Thyroid gland (tissue), 4 donors: ENCODE measurements at regions not wholly inside any gene's neighbourhood (a gene's known extent, or its start where the extent isn't known, plus 50 kb on each side); places are given as distances from the start of the nearest gene placed in this dataset.
A peak's percentile ranks its signal among the peaks of the same experiment; 100 is the strongest.

Experiments
- DNase-seq, 2 donors: peaks; one replicate each; pipeline ENCODE4 v3.0.0-alpha.2; 2019
- H3K27ac ChIP-seq, 3 donors: fragments of 200-600 bp; sonication (generic); 1 replicate in 2 of 3; 2 replicates in 1 of 3; pipeline ENCODE4 v1.5.1; 2016 to 2019; ENCODE audit warnings: mild to moderate bottlenecking in 1 of 3, moderate library complexity in 1 of 3
- H3K27me3 ChIP-seq: fragments of 200-600 bp; sonication (generic); one replicate; pipeline ENCODE4 v1.5.1; 2019
- H3K36me3 ChIP-seq, 2 donors: fragments of 200-600 bp; sonication (generic); one replicate each; pipeline ENCODE4 v1.5.1; 2016 to 2019
- H3K4me1 ChIP-seq, 2 donors: fragments of 200-600 bp; sonication (generic); one replicate each; pipeline ENCODE4 v1.5.1; 2017 to 2019
- H3K4me3 ChIP-seq, 3 donors: fragments of 200-600 bp; sonication (generic); replicated peaks in 1 of 3; 1 replicate in 2 of 3; 2 replicates in 1 of 3; pipeline ENCODE4 v1.5.1; 2016; ENCODE audit warnings: mild to moderate bottlenecking in 1 of 3
- H3K9me3 ChIP-seq: fragments of 200-600 bp; sonication (generic); one replicate; pipeline ENCODE4 v1.5.1; 2017
- POLR2A ChIP-seq, 2 donors: fragments of 450-650 bp; IDR thresholded peaks; one replicate each; pipeline ENCODE4 v1.6.1; 2017; ENCODE audit warnings: antibody characterized with exemption in 2 of 2, mild to moderate bottlenecking in 2 of 2, moderate library complexity in 1 of 2
- WGBS, 2 donors: methylation state at CpG; one replicate each; pipeline ENCODE4 v1.1.5; 2017; 5-methylcytosine and 5-hydroxymethylcytosine counted together
- intact Hi-C: fragments of 100-400 bp; cut with DNase I; formaldehyde crosslinking; loops from one replicate; pipeline ENCODE4 v1.15.1; 2023
- TF ChIP-seq, protein P1 (sequence below), 6 experiments: fragments of 200-600 bp in 3 of 6; fragments of 450-650 bp in 3 of 6; sonication (generic) in 3 of 6; IDR thresholded peaks; one replicate each; pipeline ENCODE4 v1.5.1; 2016 to 2019; ENCODE audit warnings: antibody characterized with exemption in 6 of 6, mild to moderate bottlenecking in 2 of 6, inconsistent platforms in 1 of 6, moderate library complexity in 1 of 6

GRCh38 chr1:177858332-177858821 lies 111.5 kb downstream of the SEC16B start:
- intact Hi-C loops, result no loop called here
- 27 to 34% methylated on average over 10 of the region's 10 CpGs for WGBS, 2 donors

DNA sequence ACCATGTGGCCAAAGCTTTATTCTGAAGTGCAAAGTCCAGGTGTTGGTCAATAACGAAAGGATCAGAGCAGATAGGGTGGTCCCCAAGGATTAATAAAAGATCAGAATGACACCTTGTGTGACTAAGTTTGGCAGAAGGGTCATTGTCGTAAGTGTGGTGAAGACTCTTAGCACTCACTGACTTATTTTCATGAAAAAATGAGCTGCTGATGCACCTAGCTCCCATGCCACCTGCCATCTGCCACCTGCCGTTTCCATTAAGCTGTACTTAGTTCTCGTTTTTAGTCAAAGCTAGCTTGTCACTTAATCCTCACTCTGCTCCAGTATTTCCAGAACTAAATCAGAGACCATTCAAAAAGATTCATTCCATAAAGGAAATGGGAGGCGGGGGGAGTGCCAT lies 112.6 kb downstream of the SEC16B start:
- no peaks in the 10 kb centered on the region for H3K9me3 ChIP-seq
- no peak for DNase-seq
- H3K4me1 ChIP-seq, result peaks cover 0 to 4% of the 10 kb centered on the region in 2 donors
- no peaks in the 10 kb centered on the region for H3K27me3 ChIP-seq
- no peak overlapping the region for H3K4me3 ChIP-seq
- H3K27ac ChIP-seq, result no peak overlapping the region
- no peak for TF ChIP-seq POLR2A (IDR thresholded peaks at IDR 0.05)
- TF ChIP-seq, protein P1, sequence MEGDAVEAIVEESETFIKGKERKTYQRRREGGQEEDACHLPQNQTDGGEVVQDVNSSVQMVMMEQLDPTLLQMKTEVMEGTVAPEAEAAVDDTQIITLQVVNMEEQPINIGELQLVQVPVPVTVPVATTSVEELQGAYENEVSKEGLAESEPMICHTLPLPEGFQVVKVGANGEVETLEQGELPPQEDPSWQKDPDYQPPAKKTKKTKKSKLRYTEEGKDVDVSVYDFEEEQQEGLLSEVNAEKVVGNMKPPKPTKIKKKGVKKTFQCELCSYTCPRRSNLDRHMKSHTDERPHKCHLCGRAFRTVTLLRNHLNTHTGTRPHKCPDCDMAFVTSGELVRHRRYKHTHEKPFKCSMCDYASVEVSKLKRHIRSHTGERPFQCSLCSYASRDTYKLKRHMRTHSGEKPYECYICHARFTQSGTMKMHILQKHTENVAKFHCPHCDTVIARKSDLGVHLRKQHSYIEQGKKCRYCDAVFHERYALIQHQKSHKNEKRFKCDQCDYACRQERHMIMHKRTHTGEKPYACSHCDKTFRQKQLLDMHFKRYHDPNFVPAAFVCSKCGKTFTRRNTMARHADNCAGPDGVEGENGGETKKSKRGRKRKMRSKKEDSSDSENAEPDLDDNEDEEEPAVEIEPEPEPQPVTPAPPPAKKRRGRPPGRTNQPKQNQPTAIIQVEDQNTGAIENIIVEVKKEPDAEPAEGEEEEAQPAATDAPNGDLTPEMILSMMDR (IDR thresholded peaks at IDR 0.05), result no peak
- intact Hi-C loops, result no loop called here
- 89 to 91% methylated on average over 5 of the region's 5 CpGs for WGBS, 2 donors
- no peaks in the 10 kb centered on the region for H3K36me3 ChIP-seq

More at GRCh38 chr1:177858332-177858821, 111.5 kb downstream of the SEC16B start:
- Histone ChIP-seq H3K36me3 (no peaks in the 10 kb centered on the region), H3K4me1 (peaks cover 0 to 4% of the 10 kb centered on the region in 2 donors), H3K9me3 (no peaks in the 10 kb centered on the region), H3K4me3 (no peak overlapping the region), H3K27ac (no peak overlapping the region), H3K27me3 (no peaks in the 10 kb centered on the region)
- TF ChIP-seq, protein P1 (IDR thresholded peaks at IDR 0.05), result no peak
- no peak for TF ChIP-seq POLR2A (IDR thresholded peaks at IDR 0.05)
- DNase-seq, result peak in 1 of 2 donors; percentile 4

GRCh38 chr1:177854951-177855350 lies 114.9 kb downstream of the SEC16B start:
- no peak overlapping the region for H3K27ac ChIP-seq
- peaks cover 0 to 4% of the 10 kb centered on the region in 2 donors for H3K4me1 ChIP-seq
- H3K36me3 ChIP-seq, result no peaks in the 10 kb centered on the region
- H3K4me3 ChIP-seq, result no peak overlapping the region
- intact Hi-C loops, result no loop called here
- H3K27me3 ChIP-seq, result no peaks in the 10 kb centered on the region
- TF ChIP-seq POLR2A (IDR thresholded peaks at IDR 0.05), result no peak
- TF ChIP-seq, protein P1 (IDR thresholded peaks at IDR 0.05), result no peak
- no peak for DNase-seq
- no peaks in the 10 kb centered on the region for H3K9me3 ChIP-seq

- no peak for DNase-seq
- Histone ChIP-seq H3K36me3 (no peaks in the 10 kb centered on the region), H3K4me1 (no peaks in the 10 kb centered on the region), H3K4me3 (no peak overlapping the region), H3K27me3 (no peaks in the 10 kb centered on the region), H3K9me3 (no peaks in the 10 kb centered on the region), H3K27ac (no peak overlapping the region)
- 41 to 47% methylated on average over 3 of the region's 3 CpGs for WGBS, 2 donors
- TF ChIP-seq, protein P1 (IDR thresholded peaks at IDR 0.05), result no peak
- intact Hi-C loops, result no loop called here
Measured at GRCh38 chr1:177849579-177850290, 120.1 kb downstream of the SEC16B start.

- TF ChIP-seq, protein P1 (IDR thresholded peaks at IDR 0.05), result no peak
- no peak for TF ChIP-seq POLR2A (IDR thresholded peaks at IDR 0.05)
- Histone ChIP-seq H3K4me3 (no peak overlapping the region), H3K27me3 (no peaks in the 10 kb centered on the region), H3K9me3 (no peaks in the 10 kb centered on the region), H3K36me3 (no peaks in the 10 kb centered on the region), H3K27ac (no peak overlapping the region), H3K4me1 (no peaks in the 10 kb centered on the region)
- intact Hi-C loops, result no loop called here
- no peak for DNase-seq
Measured at GRCh38 chr1:177849130-177849529, 120.7 kb downstream of the SEC16B start.
